ENCODE measurements at regions not wholly inside any gene's neighbourhood (a gene's known extent, or its start where the extent isn't known, plus 50 kb on each side); places are given as distances from the start of the nearest gene placed in this dataset.

DNA sequence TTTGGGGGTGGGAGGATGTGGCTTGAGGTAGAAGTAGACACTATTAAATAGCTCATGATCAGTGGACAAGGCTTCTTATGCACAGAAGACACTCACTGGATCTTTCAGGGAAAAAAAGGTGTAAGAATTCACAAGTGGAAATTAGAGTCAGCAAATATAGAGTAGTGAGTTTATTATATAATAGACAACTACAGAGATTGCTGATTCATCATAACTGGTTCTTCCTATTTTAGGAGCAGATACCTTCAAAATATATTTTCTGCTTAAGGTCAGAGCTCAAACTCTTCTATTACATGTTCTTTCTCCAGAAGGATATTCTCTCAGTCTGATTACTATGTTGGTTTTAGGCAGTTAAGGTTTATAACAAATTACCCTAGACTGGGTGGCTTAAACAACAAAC, 646.9 kb upstream of the CDH7 start:
- DNase-seq, result no peak

DNA sequence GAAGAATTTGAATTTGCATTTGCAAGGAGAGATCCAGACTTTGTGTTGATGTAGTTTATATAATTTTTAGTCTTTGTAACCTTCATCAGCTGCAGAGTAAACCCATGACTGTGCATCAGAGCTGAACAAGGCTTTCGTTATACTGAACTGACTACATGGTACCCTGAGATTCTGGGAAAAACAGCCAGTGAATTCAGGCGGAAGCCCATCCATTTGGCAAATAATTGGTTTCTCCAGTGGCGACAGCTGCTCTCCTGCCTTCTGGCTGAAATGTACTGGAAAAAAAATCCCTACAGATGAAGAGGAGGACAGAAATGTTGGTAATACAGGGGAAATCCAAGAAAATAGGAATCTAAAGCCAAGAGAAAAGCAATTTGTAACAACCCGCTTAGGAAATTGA, 657.5 kb upstream of the CDH7 start:
- DNase-seq, result no peak

DNA sequence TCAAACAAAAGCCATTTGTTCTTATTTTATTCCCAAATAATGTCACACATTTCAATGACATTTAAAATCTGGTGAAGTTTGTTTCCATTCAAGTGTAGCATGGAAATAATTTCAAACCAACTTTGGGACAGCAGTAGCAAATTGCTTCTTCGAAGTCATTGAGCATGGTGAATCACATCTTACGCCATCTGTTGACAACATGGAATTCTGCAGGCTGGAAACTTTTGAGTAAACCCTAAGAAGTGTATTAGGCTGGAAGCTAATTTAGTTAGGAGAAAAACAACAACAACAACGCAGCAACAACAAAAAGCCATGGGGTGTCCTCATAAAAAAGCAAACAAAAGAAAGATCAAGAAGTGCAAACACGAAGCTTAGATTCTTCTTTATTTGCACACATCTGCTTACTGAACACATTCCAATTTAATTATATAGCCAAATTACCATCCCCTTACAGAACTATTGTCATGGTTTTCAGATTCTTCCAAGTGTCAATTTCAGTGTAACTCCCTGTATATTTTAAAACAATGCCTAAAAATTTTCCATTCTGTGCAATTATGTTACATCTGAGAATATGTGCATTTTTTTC, 659.0 kb upstream of the CDH7 start:
- DNase-seq, result no peak

DNA sequence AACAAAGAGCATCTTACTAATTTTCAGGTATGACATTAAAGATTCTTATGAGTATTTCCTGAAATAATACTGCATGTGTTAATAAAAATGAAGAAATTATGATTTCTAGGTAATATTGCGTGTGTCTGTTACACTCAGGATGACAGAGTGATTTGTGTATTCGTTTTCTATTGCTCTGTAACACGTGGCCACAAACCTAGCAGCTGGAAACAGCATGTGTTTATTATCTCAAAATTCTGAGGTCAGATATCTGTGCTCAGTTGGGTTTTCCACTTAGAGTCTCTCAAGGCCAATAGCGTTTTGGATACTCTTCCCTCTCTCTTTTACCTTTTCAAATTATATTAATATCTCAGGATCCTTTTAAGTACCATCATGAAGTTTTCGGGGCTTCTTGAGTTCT, 667.9 kb upstream of the CDH7 start:
- no peak for DNase-seq

DNA sequence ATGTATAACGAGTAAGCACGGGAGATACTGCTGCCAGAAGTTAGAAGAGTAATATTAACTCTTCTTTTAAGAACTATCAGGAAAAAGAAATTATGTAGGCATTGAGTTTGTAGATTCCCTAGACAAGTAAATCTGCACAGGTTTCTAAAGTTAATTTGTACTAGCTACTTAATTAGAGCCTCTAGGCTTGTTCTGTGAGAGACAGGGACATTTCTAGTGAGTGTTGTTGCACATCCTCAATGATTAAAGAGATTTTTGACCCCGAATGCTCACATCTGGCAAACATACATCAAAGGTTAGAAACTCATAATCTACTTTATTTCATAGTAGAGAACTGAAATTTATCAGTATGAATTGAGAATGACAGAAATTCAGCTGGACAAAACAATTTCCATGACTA, 669.0 kb upstream of the CDH7 start:
- no peak for DNase-seq

DNA sequence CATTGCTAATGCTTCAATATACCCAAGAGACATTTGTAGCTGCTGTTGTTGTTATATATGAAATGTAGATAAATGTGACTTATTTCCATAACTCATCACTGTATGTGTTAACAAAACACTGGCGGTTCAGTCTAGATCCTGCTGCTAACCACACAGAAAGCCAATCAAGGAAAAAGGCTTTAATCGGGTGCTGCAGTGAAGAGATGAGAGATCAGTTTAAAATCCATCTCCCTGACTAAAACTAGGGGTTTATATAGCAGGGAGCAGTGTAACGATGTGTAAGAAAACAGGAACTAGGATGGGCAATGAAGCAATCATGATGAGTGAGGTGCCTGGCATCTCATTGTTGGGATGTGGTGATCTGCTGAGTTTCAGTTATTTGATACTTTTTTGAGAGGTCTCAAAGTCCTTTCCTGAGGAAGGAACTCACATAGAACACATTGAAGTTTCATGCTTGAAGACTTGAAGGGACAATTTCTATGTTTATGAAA, 677.7 kb upstream of the CDH7 start:
- no peak for DNase-seq

DNA sequence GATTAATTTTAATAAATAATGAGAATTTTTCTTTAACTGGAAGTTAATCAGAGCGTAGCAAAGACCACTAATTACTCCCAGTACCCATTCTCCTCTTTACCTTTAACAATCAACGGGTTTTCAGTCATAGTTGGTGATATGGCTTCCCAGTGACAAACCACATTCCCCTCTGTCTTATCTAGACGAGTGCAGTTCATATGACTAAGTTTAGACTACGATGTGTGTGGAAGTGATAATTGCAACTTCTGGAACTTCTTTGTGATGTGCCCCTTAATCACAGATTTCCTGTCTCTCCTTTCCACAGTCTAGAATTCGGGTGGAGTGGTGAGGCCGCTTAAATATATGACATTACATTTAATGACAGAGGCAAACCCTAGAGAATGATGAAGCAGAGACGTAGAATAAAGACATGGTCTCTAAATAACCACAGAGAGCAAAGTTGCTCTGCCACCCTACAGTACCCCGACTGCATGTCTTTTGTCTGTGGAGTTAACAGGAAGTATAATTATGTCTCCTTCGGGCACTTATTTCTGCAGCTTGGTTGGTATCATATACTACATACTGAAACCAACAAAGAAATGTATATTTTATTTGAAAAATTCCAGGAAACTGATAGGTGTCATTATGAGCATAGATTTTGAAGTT, 693.3 kb upstream of the CDH7 start:
- no peak for DNase-seq

DNA sequence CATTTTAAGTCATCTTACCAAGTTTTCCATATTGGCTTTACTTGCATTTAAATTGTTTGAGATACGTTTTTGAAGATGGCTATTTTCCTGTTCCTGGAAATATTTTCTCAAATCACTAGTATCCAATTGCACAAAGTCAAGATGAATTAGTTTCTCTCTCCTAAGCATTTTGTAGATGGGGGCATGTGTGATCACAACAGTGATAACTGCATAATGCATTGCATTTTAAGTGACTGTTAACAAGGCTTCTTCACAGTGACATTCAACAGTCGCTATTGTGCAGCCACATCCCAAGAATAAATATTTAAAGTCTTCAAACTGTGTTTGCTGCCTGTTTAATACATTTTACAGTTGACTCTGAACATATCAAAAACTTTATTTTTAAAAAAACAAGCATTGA, 694.2 kb upstream of the CDH7 start:
- DNase-seq, result no peak

DNA sequence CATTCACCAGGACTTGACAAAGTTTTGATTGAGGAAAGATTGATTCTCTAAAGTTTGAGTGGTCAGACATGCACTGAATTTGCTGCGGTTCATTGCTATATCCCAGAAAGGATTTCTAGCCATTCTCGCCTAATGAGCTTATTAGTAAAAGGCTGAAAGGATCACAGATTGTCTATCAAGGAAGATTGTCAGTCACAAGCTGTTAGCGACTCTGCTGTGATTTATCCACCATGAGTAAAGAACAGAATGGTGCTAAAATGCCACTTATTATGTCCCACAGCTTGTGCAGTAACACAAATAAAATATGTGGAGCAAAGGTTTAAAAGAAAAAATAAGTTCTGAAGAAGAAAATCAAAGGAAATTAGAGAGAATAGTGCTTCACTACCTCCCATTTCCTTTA, 701.2 kb upstream of the CDH7 start:
- no peak for DNase-seq

DNA sequence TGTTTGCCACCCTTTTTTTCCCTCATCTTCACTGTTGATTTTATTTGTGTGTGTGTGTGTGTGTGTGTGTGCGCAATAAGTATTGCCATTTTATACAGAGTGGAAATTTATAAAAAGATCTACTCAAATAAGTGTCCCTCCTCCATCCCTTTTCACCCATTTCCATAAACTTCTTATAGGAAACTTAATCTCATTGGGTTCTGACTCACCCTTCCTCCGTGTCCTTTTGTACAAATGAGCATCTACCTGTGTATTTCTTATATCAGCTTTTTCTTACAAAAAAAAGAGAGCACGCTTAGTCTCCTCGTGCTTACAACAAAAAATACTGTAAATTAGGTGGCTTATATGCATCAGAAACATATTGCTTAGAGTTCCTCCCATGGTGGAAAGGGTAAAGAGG, 711.2 kb upstream of the CDH7 start:
- DNase-seq, result no peak

DNA sequence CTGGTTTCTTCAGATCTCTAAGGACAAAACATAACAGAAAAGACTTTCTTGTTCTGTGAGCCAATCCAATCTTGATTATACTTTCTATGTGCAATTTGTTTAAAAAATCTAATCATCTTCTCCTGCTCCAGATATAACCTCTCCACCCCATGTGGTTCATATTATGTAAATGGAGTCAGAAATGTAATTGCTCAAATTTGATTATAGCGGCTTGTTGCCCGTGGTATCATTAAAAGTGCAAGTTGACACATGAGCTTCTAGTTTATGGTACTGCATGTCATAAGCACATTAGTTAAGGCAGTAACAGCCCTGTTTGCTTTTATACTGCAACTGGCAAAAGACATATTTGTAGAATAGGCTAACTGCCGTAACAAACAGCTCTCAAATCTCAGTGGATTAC, 715.1 kb upstream of the CDH7 start:
- no peak for DNase-seq

DNA sequence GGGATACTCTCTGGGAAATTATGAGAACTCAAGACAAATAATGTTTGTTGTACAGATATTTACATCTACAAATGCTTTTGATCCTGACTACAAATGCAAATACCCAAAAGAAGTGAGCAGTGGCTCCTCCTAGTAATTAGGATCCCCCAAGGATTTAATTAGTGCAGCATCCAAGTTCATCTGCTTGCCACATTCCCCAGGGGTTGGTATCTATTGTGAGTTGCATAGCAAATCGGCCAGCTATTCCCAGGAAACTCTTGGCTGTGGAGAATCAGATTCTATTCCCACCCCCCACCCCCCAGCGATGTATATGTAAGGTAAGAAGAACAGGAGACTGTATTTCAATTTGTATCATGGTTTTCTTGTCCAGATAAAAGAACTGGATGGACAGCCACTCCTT, 725.1 kb upstream of the CDH7 start:
- DNase-seq, result no peak

DNA sequence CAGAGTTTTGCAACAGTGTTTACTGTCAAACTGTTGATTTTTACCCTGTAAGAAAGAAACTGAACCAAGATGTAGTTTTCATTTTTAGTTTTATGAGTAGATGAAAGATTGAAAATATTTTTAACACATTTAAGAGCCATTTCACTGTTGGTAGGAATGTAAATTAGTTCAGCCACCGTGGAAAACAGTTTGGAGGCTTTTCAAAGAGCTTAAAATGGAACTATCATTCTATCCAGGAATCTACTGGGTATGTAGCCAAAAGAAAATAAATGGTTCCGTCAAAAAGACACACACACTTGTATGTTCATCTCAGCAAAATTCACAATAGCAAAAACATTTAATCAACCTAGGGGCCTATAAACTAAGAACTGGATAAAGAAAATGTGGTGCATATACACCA, 729.8 kb upstream of the CDH7 start:
- no peak for DNase-seq

DNA sequence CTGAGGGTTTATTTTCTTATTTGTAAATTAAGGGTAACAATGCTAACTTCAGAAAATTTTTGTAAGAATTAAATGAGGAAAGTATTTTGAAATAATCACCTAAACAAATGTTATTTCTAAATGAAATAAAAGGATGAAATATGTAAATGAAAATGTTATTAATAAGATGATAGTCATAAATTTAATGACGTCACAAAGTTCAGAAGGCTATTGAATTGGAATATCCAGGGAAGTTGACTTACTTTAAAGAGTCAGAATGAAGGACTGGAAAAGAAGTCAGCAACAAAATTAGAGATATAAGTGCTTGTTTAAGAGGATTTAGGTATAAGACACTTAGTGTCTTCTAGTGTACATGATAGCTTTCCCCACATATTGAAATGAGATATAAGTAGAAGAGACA, 732.6 kb upstream of the CDH7 start:
- no peak for DNase-seq

DNA sequence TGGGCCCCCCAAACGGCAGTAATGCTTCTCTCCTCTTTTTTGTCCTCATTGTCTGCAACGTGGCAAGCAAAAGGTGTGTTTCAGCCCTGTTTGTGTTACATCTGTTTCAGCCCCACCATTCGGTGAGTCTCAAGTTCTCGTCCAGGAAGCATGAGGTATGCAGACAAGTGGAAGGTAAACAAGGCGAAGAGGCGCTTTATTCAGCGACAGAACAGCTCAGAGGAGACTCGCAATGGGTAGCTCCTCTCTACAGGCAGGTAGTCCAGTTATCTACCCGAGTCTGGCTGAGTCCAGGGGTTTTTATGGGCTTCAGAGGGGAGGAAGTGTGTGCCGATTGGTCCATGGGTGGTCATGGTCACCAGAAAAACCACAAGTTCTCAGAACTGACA, 733.4 kb upstream of the CDH7 start:
- no peak for DNase-seq

DNA sequence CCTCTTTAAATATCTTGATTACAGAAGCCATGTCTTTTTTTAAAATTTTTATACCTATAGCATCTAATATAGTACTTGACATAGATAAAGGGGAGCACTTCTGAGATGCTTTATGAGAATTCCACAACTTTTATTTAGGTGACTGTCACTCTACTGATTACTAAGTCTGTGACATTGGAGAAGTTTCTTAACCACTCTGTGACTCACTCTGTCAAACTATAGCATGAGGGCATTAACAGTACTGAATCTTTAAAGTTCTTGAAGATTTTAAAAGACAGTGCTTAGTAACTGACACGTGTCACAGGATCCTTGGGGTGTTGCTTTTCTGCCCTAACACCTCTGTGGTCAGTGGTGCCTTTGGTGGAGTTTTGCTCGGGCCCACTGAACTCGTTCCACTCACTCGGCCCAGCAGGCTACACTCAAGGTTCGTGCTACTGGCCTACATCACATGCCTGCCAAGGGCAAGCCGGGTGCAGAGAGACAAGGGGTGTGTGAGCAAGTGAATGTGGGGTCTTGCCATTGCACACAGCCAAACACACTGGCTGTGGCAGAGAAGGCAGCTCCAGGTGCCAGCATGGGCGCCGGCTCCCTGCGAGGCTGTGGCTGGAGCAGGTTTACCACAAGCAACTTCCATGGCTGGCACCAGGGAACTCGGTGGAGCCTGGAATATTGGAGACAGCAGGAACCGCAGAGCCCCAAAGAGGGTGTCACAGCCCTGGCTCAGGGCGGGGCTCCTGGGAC, 734.0 kb upstream of the CDH7 start:
- DNase-seq, result no peak

DNA sequence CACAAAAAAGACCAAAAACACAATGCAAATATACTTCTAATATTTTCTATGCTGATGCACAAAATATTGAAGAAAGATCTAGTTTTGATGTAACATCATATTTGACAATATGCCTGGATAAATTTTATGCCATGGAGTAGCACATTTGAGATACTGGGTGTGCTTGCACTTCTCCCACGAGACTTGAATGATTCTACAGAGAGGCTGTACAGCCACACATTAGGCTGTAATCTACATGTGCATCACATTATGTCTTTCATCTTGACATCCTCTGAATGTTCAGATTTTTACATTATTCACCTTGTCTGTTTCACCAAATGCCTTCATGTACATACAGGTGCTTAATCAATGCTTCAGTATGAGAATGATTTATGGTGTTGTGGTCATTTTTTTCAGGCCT, 756.4 kb upstream of the CDH7 start:
- no peak for DNase-seq

DNA sequence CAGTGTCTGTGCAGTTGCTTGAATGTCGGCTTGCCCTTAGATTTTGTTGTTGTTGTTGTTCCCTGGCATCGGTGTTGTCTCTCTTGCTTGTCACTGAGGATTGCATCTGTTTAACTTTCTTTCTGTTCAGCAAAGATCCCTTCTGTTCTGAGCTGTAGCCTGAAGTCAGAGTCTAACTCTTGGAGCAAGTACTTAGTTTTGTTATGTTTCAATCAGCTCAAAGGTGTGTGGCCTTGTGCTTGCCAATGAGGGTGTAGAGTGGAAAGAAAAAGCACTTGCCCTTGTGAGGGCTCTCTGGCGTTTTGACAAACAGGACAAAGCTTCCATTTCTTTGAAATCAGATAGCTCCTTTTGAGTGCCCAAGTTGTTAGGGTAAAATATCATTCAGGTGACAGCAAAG, 757.1 kb upstream of the CDH7 start:
- DNase-seq, result no peak

DNA sequence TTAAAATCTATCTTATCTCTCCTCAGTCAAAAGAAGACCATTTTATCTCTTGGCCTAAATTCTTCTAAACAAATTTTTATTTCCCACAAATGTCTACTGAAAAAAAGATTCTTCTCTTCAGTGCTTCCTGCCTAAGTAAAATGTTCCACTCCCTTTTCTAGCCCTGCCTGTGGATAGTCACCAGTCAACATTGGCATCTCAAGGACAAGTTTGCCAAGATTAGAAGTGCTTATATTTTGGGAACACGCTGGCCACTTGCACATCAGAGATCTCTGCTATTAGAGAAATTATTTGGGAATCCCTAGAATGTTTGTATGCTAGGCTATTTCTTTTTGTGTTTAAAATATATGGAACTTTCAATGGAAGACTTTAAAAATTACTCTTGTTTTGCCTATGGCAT, 758.2 kb upstream of the CDH7 start:
- DNase-seq, result no peak

DNA sequence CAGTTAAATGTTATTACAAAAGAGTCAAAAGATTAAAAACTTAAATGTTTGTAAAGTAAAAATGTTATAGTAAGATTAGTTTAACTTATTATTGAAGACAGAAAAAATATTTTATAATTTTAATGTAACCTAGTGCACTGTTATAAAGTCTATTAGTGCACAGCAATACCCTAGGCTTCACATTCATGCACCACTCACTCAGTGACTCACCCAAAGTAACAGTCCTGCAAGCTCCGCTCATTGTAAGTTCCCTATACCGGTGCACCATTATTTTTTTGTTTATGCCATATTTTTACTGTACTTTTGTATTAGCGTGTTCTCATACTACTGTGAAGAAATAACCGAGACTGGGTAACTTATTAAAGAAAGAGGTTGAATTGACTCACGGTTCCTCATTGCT, 759.7 kb upstream of the CDH7 start:
- no peak for DNase-seq

DNA sequence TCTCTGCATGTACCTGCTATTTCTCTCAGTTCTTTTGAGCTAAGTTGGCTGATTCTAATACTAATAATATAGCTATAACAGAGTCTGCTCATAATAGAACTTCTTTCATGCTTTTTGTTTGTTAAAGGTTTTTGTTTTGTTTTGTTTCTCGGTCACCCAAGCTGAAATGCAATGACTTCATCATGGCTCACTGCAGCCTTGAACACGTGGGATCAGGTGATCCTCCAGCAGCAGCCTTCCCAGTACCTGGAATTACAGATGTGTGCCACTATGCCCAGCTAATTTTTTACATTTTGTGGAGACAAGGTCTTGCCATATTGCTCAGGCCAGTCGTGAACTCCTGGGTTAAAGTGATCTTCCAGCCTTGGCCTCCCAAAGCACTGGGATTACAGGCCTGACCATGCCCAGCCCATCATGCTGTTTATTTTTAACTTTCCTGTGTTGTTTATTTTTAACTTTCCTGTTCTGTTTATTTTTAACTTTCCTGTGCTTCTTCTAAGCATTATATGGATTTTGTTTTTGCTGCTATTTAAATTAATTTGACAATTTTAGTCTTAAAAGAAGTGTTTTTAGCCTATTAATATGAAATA, 763.8 kb upstream of the CDH7 start:
- DNase-seq, result no peak

DNA sequence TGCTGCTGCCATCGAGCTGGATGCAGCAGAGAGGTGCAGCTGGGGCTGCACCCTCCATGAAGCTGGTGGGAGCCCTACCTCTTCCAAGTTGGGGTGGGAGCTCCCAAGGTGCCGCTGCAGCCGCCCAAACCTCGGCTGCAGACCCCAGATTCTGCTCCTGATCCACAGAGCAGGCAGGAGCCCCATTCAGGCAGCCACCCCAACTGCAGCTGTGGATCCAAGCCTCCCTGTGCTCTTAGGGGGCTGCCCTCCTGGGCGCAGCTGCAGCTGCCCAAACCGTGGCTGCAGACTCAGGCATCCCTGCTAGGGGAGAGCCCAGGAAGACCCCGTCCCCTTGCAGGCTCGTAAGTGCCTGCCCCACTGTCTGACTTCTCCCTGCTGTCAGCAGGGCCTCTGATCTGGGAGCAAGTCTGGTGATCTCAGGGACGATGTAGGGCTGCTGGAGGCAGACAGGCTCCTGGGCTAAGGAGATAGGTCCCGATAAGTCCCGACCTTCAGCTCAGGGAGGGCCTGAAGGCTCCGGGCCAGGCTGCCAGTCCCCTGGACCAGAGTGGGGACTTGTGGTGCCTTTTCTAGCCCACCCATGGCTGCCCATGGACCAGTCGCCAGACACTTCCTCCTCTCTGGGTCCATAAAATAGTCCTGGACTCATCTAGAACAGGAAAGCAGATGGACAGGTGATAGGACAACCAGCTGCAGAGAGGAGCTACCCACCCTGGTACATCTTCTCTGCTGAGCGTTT, 767.1 kb upstream of the CDH7 start:
- no peak for DNase-seq

DNA sequence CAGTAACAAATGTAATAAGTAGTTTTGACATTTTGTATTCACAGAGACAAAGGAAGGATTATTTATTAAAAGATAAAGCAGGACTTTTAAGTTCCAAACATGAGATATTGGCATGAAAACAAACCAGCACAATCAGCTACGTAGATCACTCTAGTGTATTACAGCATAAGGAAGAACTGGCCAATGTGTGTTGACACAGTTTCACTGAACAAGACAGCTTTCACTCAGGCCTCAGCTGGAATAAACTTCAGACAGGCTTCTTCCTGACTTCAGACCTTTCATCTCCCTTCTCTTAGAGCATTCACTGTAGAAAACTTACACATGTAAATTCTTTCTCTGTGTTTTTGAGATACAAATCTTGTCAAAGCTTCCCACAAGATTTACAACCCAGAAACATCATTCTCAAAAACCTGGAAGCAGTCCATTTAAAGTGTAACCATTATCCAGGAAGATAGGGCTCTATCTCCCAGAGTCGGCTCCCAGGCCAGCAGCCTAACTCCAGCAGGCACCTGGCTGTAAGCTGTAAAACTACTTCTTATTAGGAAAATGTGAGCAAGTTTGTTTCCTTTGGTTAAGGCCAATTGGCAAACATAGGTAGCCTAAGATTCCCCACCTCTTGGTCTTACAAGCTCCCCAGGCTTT, 768.3 kb upstream of the CDH7 start:
- no peak for DNase-seq

Data from cerebellar nuclear complex (tissue), 1 donor.